GM12878 (cell line): ENCODE measurements at regions not wholly inside any gene's neighbourhood (a gene's known extent, or its start where the extent isn't known, plus 50 kb on each side); places are given as distances from the start of the nearest gene placed in this dataset.
A peak's percentile ranks its signal among the peaks of the same experiment; 100 is the strongest.

Experiments
- ATAC-seq: fragments of 200-7000 bp; cut with Tn5 transposase; 3 replicates; pipeline ENCODE4 v1.9.1; 2020; ENCODE audit warnings: mild to moderate bottlenecking, moderate library complexity
- BruUV-seq: library from RNA; stranded (reverse); fragments of 400-500 nt; replicated peaks from 2 replicates; lab custom pipeline; 2021; lab: Mats Ljungman, UMichigan
- CTCF ChIA-PET: fragments of 300-600 bp; sonication (Branson Sonifier 250); formaldehyde crosslinking; extraction: SDS; loops from one replicate; lab custom pipeline; 2021; ENCODE audit warnings: inconsistent platforms; lab: Yijun Ruan, JAX
- POLR2A ChIA-PET: fragments of 350-600 bp; formaldehyde crosslinking; extraction: SDS; loops from one replicate; lab custom pipeline; 2021; ENCODE audit warnings: inconsistent platforms; lab: Charles Lee
- RAD21 ChIA-PET: fragments of 300-600 bp; sonication (Branson Sonifier 250); formaldehyde crosslinking; loops from one replicate; lab custom pipeline; 2023; ENCODE audit warnings: antibody characterized with exemption; ENCODE audit not compliant: unreplicated experiment; lab: Charles Lee
- SMC1A ChIA-PET: fragments of 300-600 bp; sonication (Branson Sonifier 250); formaldehyde crosslinking; loops from one replicate; lab custom pipeline; 2023; ENCODE audit not compliant: unreplicated experiment, uncharacterized antibody; lab: Charles Lee
- DNase-seq: peaks from one replicate; pipeline ENCODE4 v3.0.0-alpha.2; 2011; ENCODE audit warnings: low read depth, low spot score
- FAIRE-seq: peaks from 3 replicates; lab custom pipeline; 2011; peaks lifted over from hg19 to GRCh38; lab: Jason Lieb, UNC
- H2AFZ ChIP-seq: 2 replicates; pipeline ENCODE4 v1.6.0; 2011; ENCODE audit warnings: low read depth, low read length, control low read depth; ENCODE audit not compliant: control insufficient read depth
- H3K27ac ChIP-seq: 2 replicates; pipeline ENCODE4 v1.5.1; 2011; ENCODE audit warnings: control low read depth; ENCODE audit not compliant: control insufficient read depth, insufficient read depth
- H3K27me3 ChIP-seq, 2 experiments: replicated peaks in 1 of 2; 2 replicates each; pipeline versions ENCODE4 v1.6.0 to v1.6.1; 2011; ENCODE audit warnings: low read length in 1 of 2; ENCODE audit not compliant: control insufficient read depth in 2 of 2, insufficient read depth in 2 of 2
- H3K36me3 ChIP-seq, 2 experiments: 2 replicates each; pipeline ENCODE4 v1.5.1; 2011; ENCODE audit warnings: low read length in 1 of 2; ENCODE audit not compliant: control insufficient read depth in 2 of 2, insufficient read depth in 2 of 2
- H3K4me1 ChIP-seq: 2 replicates; pipeline ENCODE4 v1.6.1; 2011; ENCODE audit warnings: mild to moderate bottlenecking, low read length, moderate library complexity, mixed read lengths; ENCODE audit not compliant: control insufficient read depth, insufficient read depth
- H3K4me2 ChIP-seq: 2 replicates; pipeline ENCODE4 v1.6.0; 2011; ENCODE audit warnings: control low read depth; ENCODE audit not compliant: control insufficient read depth, insufficient read depth
- H3K4me3 ChIP-seq: fragments of 200-600 bp; sonication (generic); 2 replicates; pipeline ENCODE4 v1.5.1; 2016
- H3K79me2 ChIP-seq: 2 replicates; pipeline ENCODE4 v1.6.0; 2011; ENCODE audit warnings: low read length; ENCODE audit not compliant: control insufficient read depth, insufficient read depth
- H3K9ac ChIP-seq: 2 replicates; pipeline ENCODE4 v1.8.0; 2011; ENCODE audit warnings: low read length, control low read depth, mixed read lengths; ENCODE audit not compliant: control insufficient read depth, insufficient read depth
- H3K9me3 ChIP-seq: replicated peaks from 3 replicates; pipeline ENCODE4 v1.5.1; 2011; ENCODE audit warnings: mild to moderate bottlenecking, low read length; ENCODE audit not compliant: control insufficient read depth, insufficient read depth
- H4K20me1 ChIP-seq: 2 replicates; pipeline ENCODE4 v1.6.0; 2011; ENCODE audit not compliant: control insufficient read depth, insufficient read depth
- CREB1 ChIP-seq: IDR thresholded peaks from 2 replicates; pipeline ENCODE4 v1.6.1; 2012; ENCODE audit warnings: low read depth, mild to moderate bottlenecking, inconsistent platforms
- EED ChIP-seq: sonication (generic); IDR thresholded peaks from 2 replicates; pipeline ENCODE4 v1.6.1; 2016; ENCODE audit warnings: antibody characterized with exemption, low read depth
- ETV6 ChIP-seq, 2 experiments: fragments of 450-650 bp in 1 of 2; IDR thresholded peaks in 1 of 2; conservative IDR thresholded peaks in 1 of 2; 2 replicates each; pipeline ENCODE4 v1.6.1; 2014; ENCODE audit warnings: antibody characterized with exemption in 1 of 2, borderline replicate concordance in 1 of 2, low read depth in 1 of 2, mild to moderate bottlenecking in 1 of 2, moderate library complexity in 1 of 2
- HSF1 ChIP-seq: fragments of 150-350 bp; IDR thresholded peaks from 2 replicates; pipeline ENCODE4 v1.6.1; 2014; ENCODE audit warnings: mild to moderate bottlenecking, low read depth, low read length
- LARP7 ChIP-seq: fragments of 450-650 bp; IDR thresholded peaks from 2 replicates; pipeline ENCODE4 v1.6.1; 2017; ENCODE audit warnings: mild to moderate bottlenecking
- ZBTB11 ChIP-seq: fragments of 450-650 bp; formaldehyde crosslinking; IDR thresholded peaks from 2 replicates; pipeline ENCODE4 v1.5.0; 2022; ENCODE audit warnings: mild to moderate bottlenecking, missing genetic modification characterization
- WGBS: methylation state at CpG from one replicate; pipeline ENCODE4 v1.1.6; 2016; ENCODE audit warnings: low lambda C conversion rate; ENCODE audit not compliant: insufficient replicate concordance, insufficient coverage; ENCODE audit errors: missing lambda C conversion rate; 5-methylcytosine and 5-hydroxymethylcytosine counted together
- in situ Hi-C: fragments of 300-500 bp; cut with MboI; formaldehyde crosslinking; loops from 9 replicates; pipeline ENCODE4 v1.14.3; 2018; ENCODE audit warnings: mixed read lengths
- intact Hi-C: fragments of 100-400 bp; cut with micrococcal nuclease; formaldehyde crosslinking; loops from one replicate; pipeline ENCODE4 v1.14.2; 2022; ENCODE audit not compliant: unreplicated experiment

GRCh38 chr4:115871596-115871995 lies 758.2 kb upstream of the NDST4 start (continued):
- TF ChIP-seq ZBTB11 (CRISPR knock-in tag) (no peak), HSF1 (no peak), CREB1 (no peak), EED (no peak)
- TF ChIP-seq, all 136 proteins: peak for 0

GRCh38 chr4:115866364-115866896 lies 753.0 kb upstream of the NDST4 start:
- intact Hi-C loops = no loop called here
- no peak overlapping the region for H3K27ac ChIP-seq
- ChIA-PET SMC1A (interaction anchor here (1.1 to 2.8 kb wide), 2 partner anchors 11 to 12 kb away, joined by 5 to 10 read pairs; no protein-coding TSS in a partner anchor), CTCF (interaction anchor here (0.6 to 2.3 kb wide), 2 partner anchors 9 to 14 kb away, joined by 3 to 19 read pairs; no protein-coding TSS in a partner anchor), RAD21 (no interaction called here), POLR2A (no interaction called here)
- BruUV-seq = no TSS peak
- FAIRE-seq (no peak), DNase-seq (no peak)
- WGBS = 0% methylated on average over 3 of the region's 3 CpGs
- no peak overlapping the region for H3K9ac ChIP-seq
- H3K27me3 ChIP-seq = no peaks in the 10 kb centered on the region
- no peak overlapping the region for H3K4me2 ChIP-seq
- in situ Hi-C loops = no loop called here
- no peak overlapping the region for H2AFZ ChIP-seq
- H3K4me3 ChIP-seq = no peak overlapping the region
- H3K36me3 ChIP-seq = no peaks in the 10 kb centered on the region
- no peaks in the 10 kb centered on the region for H4K20me1 ChIP-seq
- no peaks in the 10 kb centered on the region for H3K79me2 ChIP-seq
- H3K9me3 ChIP-seq = no peaks in the 10 kb centered on the region
- TF ChIP-seq ETV6 (conservative IDR thresholded peaks at IDR 0.05 in 1 of 2, IDR thresholded peaks at IDR 0.05 in 1 of 2; ENCODE audit: borderline replicate concordance in 1 of 2, low read depth in 1 of 2) (peak in 1 of 2 experiments; percentile 67; a peak in 1 of 4 replicates), LARP7 (no peak)
- TF ChIP-seq, all 136 proteins: peak for 1
- no peaks in the 10 kb centered on the region for H3K4me1 ChIP-seq
- ATAC-seq = no peak
